Stimulated activated CD4-positive, alpha-beta T cell treated with anti-CD3 and anti-CD28 coated beads, TNF-alpha, amount 100 ng/mL, for 48 hours (primary cell): ENCODE measurements at regions not wholly inside any gene's neighbourhood (a gene's known extent, or its start where the extent isn't known, plus 50 kb on each side); places are given as distances from the start of the nearest gene placed in this dataset.

Source experiments
- DNase-seq, 3 donors: peaks; one replicate each; pipeline ENCODE4 v3.0.0-alpha.2; 2020; ENCODE audit warnings: low read depth in 3 of 3

DNA sequence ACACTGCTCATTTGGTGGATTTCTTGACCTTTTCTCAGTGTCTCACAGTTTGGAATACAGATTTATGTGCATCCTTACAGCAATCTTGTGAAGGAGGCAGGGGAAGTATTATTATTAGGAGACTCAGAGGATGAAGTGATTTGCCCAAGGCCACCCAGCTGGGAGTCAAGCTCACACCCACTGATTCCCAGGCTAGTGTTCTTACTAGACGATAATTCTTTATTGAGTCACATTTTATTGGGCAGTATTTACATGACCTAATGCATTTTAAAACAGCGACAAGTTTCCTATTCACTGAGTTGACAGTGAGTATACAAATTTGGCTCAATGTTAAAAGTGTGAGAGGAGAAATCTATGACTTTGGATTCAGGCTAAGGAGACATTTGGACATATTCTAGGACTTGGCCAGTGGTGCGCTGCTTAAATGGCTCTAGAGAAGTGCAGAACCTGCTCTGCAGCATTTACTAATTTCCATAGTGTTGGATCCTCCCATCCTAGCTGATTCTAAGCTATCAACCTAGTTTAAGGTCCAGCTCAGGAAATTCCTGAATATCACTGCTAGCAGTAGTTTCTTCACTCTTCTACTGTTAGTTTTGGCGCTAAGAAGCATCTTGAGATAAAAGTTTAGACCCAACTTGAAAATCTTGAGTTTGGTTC, 199.3 kb downstream of the MTX2 start:
- no peak for DNase-seq

- no peak for DNase-seq
Measured at GRCh38 chr2:176470713-176471112, 201.5 kb downstream of the MTX2 start.

GRCh38 chr2:176471949-176472348, 202.7 kb downstream of the MTX2 start:
- DNase-seq = no peak

DNA sequence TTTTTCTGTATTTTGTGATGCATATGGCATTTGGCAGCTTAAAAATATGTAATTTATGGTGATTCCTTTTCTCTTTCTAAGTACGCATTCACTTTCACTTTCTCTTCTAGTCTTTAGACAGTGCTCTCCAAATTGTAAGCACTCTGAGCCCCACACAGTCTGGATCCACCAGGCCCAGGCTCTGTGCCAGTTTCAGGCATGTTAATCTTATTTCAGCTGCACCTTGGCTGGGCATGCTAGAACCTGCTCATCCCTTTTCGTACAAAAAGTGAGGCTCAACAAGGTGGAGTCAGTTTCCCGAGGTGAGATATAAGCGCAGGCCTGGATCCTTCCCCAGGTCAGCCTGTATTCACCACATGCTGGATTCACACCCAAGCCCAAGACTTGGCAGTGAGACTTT, 203.9 kb downstream of the MTX2 start:
- no peak for DNase-seq

DNA sequence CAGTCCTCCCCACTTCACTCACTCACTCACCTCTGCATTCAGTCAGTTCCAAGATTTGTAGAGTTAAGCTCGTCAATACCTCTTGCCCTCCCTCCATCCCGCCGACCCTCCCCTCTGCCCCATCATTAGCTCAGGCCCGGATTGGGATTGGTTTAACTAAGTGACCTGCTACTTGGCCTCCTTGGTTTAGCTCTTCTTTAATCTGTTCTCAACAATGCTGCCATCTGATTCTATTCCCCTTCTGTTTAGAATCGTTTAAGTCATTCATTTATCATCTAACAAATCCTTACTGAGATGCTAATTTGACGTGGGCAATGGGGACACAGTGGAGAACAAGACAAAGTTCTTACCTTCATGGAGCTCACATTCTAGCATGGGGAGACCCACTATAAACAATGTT, 204.6 kb downstream of the MTX2 start:
- DNase-seq = no peak

- no peak for DNase-seq
Measured at GRCh38 chr2:176477336-176477735, 208.1 kb downstream of the MTX2 start.

DNA sequence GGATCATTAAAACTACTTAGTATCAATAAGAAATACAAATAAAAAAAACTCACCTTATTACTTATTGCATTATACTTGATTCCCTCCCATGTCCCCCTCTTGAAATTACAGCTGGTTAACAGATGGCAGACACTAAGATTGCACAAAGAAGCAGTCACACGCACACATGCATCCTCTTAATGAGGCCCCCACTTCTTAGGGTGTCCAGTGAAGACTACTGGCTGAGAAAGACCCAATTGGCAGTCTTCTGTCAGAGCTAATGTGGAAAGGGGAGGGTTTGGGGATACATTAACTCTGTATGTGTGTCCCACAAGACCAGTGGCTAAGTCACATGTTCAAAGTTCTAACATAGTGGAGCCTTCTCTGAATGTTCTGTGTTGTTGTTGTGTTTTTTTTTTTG, 210.7 kb downstream of the MTX2 start:
- no peak for DNase-seq

DNA sequence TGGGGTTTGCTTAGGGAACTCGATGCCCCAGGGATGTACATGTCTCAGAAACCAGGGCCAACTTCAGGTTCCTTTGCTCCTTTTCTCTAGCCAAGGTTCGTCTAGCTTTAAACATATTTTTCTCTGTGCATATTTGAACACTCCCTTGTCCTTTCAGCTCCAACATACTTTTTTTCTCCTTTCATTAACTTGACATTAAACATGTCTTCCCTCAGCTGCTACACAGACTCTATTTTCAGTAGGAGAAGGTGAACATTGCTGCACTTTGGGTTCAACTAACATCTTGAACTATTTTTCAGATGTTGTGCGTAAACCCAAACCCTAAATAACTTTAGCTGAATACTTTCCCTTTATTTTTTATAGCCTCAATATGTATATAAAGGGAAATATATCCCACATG, 212.9 kb downstream of the MTX2 start:
- no peak for DNase-seq

DNA sequence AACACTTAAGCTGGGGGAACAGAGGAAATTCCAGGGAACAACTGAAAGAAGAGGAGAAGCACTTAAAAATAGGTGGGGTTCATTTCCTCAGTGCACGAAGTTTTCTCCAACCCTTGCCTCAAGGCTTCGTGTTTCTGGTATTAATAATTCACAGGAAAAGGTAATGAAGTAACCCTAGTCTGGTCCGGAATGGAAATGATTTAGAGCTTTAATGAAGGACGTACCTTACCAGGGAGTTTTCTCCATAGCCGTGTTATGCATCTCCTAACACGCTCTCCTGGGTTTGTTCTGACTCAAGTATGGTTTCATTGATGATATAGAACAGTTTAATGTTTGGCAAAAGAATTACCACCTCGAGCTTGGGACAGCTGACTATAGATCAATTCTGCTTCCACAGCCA, 214.2 kb downstream of the MTX2 start:
- no peak for DNase-seq

DNA sequence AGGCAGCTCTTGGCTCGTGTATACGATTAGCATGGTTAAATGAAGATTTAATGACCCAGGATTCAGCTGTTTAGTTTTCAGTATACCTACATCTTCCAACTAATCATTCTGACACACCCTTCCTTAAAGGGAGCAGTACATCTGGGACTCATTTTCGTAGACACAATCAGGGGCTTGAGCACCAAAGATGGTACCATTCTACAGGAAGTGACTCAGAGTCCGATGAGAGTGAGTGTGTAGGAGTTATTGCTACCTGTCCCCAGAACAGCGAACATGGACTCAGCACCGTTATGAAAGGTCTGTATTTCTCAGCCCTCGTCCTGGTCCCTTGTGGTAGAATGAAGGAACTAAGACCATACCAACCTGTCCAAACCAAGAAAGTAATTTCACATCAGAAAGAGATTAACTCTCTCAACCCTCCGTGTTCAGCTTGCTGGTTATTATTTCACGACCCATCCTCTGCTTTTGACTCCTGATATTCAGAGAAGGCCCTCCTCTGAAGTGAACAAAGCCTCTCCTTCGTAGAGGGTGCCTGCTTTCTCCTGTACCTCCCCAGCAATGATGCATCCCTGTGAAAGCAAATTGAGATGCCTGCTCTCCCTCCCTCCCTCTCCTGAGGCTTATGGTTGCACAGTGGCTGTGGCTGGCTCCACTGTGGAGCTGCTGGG, 214.8 kb downstream of the MTX2 start:
- DNase-seq = no peak

DNA sequence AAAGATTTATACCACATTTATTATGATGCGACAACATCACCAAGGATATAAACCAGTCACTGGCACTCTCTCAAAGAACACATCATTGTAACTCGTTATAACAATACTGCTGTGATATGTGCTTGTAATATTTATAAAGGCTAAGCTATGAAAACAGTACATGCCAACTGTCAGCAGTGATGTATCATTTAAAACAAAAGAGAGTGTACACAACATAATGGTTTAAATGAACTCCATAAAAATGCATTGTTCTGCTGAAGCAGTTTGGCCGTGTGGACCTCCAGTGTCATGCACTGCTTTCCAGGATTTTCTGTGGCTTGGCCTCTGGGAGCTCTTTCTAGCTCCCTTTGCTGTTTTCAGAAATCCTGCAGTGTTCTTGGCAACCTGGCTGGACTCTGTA, 215.6 kb downstream of the MTX2 start:
- no peak for DNase-seq

DNA sequence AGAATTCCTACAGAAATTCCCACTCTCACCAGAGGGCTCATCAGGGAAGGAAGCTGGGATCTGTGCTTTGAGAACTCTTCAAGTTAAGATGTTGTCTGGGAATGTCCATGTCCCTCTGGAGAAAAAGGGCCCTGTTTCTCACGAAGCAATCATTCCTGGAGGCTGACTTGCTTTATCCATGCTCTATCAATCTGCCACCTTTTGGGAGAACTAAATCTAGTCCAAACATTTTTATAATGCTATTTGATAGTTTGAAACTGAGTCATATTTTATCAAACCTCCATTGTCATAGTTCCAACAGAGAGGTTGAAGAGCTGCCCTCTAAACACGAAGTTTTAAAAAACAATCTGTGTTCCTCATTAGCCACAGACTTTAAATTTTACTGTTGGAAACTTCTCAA, 219.2 kb downstream of the MTX2 start:
- no peak for DNase-seq

DNA sequence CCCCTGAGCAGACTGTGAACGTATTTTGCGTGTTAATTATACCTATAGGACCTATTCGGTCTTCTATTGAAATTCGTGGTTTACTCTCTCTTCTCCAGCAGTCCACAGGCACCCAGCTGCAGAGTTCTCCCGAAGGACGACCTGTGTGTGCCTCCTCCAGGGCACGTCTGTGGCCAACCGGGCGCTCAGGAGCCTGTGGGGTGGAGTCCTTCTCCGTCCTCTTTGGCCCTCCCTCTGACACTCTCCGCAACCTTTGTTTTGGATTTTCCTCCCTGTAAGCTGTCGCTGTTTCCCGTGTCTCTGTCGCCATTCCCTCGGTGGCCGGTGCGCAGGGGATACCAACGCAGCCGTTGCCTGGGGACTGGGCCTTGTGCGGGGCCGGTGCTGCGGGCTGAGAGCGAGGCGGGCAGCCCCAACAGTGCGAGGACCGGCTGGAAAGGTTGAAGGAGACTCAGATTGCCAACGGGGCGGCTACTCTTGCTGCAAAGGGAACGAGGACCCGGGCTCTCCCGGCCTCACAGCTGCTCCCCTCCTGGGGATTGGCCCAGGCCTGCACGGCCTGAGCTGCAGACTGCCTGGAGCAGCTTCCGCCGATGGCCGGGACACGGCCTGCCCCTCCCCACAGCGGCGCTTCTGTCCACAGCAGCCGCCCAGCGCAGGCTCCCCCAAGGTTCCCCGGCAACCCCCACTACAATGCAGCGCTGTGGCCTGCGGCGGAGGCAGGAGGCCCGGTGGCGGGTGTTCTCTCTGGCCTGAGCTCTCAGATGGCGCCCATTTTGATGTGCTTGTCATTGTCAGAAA, 221.0 kb downstream of the MTX2 start:
- no peak for DNase-seq

- DNase-seq = peak in 1 of 3 donors; percentile 6
Measured at GRCh38 chr2:176491172-176491904, 222.1 kb downstream of the MTX2 start.

- DNase-seq = no peak
Measured at GRCh38 chr2:176492583-176492982, 223.3 kb downstream of the MTX2 start.

DNA sequence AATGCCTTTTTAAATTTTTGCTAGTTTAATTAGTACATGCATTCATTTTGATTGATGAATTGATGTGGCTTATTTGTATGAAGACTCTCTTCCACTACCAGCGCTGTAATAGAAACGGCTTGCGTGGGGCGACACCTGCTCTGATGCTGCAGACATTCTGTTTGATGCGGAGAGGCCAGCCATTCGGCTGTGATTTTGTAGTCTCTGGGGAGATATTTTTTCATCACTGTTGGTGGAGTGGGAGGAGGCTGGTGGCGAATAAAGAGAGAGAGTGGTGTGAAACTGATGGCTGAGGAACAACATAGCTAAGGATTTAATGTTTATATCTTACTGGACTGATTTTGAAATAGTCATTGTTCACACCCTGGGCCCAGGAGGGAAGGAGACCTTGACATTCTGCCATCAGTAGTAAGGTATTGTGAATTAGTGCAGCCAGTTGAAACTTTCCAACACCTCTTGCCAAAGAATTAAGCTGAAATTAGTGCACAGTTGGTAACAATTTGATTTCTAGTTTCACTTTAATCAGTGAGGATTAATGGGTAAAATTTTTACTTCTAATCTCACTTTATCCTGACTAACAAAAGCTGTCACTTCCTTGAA, 224.1 kb downstream of the MTX2 start:
- no peak for DNase-seq

DNA sequence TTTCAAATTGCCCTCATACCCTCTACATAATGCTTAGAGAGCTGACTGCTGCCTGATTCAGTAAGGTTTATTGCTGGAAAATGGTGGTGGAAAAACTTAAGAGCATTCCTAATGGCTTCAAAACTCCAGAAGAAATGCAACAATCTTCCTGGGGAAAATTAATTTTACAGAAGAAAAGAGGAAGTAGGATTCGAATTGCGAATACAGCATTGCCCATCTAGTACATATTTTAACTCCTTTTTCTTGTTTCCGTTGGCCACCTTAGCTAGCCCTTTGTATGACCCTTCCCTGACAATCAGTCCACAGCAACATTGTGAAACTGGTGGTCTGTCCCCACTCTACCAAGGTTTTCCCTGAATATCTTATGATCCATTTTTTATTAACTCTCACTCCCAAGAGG, 224.7 kb downstream of the MTX2 start:
- DNase-seq = no peak

- DNase-seq = no peak
Measured at GRCh38 chr2:176494949-176495353, 225.7 kb downstream of the MTX2 start.

GRCh38 chr2:176495826-176496225, 226.6 kb downstream of the MTX2 start:
- no peak for DNase-seq

DNA sequence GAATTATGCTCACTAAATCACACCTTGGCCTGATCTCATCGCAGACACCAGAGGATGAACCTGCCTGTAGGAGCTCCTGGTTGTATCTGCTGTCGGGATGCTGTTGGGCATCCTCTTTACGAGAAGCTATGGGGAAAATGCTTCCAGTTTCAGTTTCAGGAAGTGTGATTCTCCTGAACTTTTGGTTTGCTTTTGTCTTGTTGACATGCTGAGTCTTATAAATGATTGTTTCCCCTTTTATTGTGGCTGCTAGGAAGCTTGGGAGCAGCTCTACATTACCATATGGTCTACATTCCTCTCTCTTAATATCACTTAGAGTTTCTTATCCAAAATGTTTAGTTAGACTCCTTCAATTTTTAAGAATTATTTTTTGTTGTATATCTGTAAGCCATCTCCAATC, 227.5 kb downstream of the MTX2 start:
- DNase-seq = no peak

GRCh38 chr2:176500901-176501300, 231.7 kb downstream of the MTX2 start:
- DNase-seq = no peak

- no peak for DNase-seq
Measured at GRCh38 chr2:176501617-176502016, 232.4 kb downstream of the MTX2 start.
